HEK293T (cell line): ENCODE measurements at regions not wholly inside any gene's neighbourhood (a gene's known extent, or its start where the extent isn't known, plus 50 kb on each side); places are given as distances from the start of the nearest gene placed in this dataset.

Experiments
- CTCF ChIA-PET: fragments of 350-600 bp; formaldehyde crosslinking; extraction: SDS; loops from one replicate; lab custom pipeline; 2021; ENCODE audit warnings: antibody characterized with exemption, inconsistent platforms; lab: Yijun Ruan, JAX
- POLR2A ChIA-PET: fragments of 350-600 bp; formaldehyde crosslinking; extraction: SDS; loops from one replicate; lab custom pipeline; 2020; ENCODE audit warnings: antibody characterized with exemption, inconsistent platforms; lab: Yijun Ruan, JAX
- DNase-seq: peaks from one replicate; pipeline ENCODE4 v3.0.0; 2012; ENCODE audit warnings: mixed read lengths; ENCODE audit errors: extremely low spot score
- ARNT ChIP-seq: fragments of 450-650 bp; IDR thresholded peaks from 2 replicates; pipeline ENCODE4 v1.6.1; 2017; ENCODE audit warnings: mild to moderate bottlenecking
- BHLHE40 ChIP-seq: fragments of 450-650 bp; IDR thresholded peaks from 2 replicates; pipeline ENCODE4 v1.6.1; 2016; ENCODE audit warnings: mild to moderate bottlenecking, moderate library complexity, borderline replicate concordance
- CTBP1 ChIP-seq: fragments of 450-650 bp; IDR thresholded peaks from 2 replicates; pipeline ENCODE4 v1.6.1; 2016; ENCODE audit warnings: borderline replicate concordance
- ELF4 ChIP-seq: fragments of 450-650 bp; IDR thresholded peaks from 2 replicates; pipeline ENCODE4 v1.6.1; 2017; ENCODE audit warnings: antibody characterized with exemption
- FOXA1 ChIP-seq: fragments of 450-650 bp; IDR thresholded peaks from 2 replicates; pipeline ENCODE4 v1.6.1; 2016; ENCODE audit warnings: mild to moderate bottlenecking
- FOXK2 ChIP-seq: fragments of 450-650 bp; IDR thresholded peaks from 2 replicates; pipeline ENCODE4 v1.6.1; 2016; ENCODE audit warnings: mild to moderate bottlenecking
- FOXM1 ChIP-seq: fragments of 450-650 bp; IDR thresholded peaks from 2 replicates; pipeline ENCODE4 v1.6.1; 2017; ENCODE audit warnings: mild to moderate bottlenecking, borderline replicate concordance
- HDGF ChIP-seq: fragments of 450-650 bp; IDR thresholded peaks from 2 replicates; pipeline ENCODE4 v1.6.1; 2017; ENCODE audit warnings: antibody characterized with exemption, borderline replicate concordance
- L3MBTL2 ChIP-seq: fragments of 450-650 bp; conservative IDR thresholded peaks from 2 replicates; pipeline ENCODE4 v1.6.1; 2016; ENCODE audit warnings: mild to moderate bottlenecking
- LEF1 ChIP-seq: fragments of 450-650 bp; IDR thresholded peaks from 2 replicates; pipeline ENCODE4 v1.6.1; 2017; ENCODE audit warnings: mild to moderate bottlenecking, borderline replicate concordance
- NFRKB ChIP-seq: fragments of 450-650 bp; IDR thresholded peaks from 2 replicates; pipeline ENCODE4 v1.6.1; 2016; ENCODE audit warnings: mild to moderate bottlenecking, moderate library complexity
- PKNOX1 ChIP-seq: fragments of 450-650 bp; IDR thresholded peaks from 2 replicates; pipeline ENCODE4 v1.6.1; 2016
- SP1 ChIP-seq: fragments of 450-650 bp; IDR thresholded peaks from 2 replicates; pipeline ENCODE4 v1.6.1; 2017
- SUZ12 ChIP-seq: fragments of 450-650 bp; IDR thresholded peaks from 2 replicates; pipeline ENCODE4 v1.6.1; 2016; ENCODE audit warnings: mild to moderate bottlenecking
- TARDBP ChIP-seq: fragments of 450-650 bp; IDR thresholded peaks from 2 replicates; pipeline ENCODE4 v1.6.1; 2016
- ZNF384 ChIP-seq: fragments of 450-650 bp; IDR thresholded peaks from 2 replicates; pipeline ENCODE4 v1.6.1; 2016

GRCh38 chr1:223009406-223009805 lies 133.6 kb downstream of the TLR5 start:
- ChIA-PET CTCF (no interaction called here), POLR2A (no interaction called here)
- TF ChIP-seq ARNT, result no peak
- no peak for TF ChIP-seq LEF1
- no peak for TF ChIP-seq FOXK2
- no peak for TF ChIP-seq TARDBP
- no peak for TF ChIP-seq FOXA1
- no peak for TF ChIP-seq CTBP1
- TF ChIP-seq NFRKB, result no peak
- no peak for TF ChIP-seq FOXM1
- no peak for TF ChIP-seq HDGF
- TF ChIP-seq ZNF384, result no peak
- no peak for TF ChIP-seq PKNOX1
- TF ChIP-seq SUZ12, result no peak
- no peak for TF ChIP-seq L3MBTL2
- TF ChIP-seq SP1, result no peak
- no peak for TF ChIP-seq BHLHE40
- TF ChIP-seq ELF4, result no peak
- no peak for DNase-seq

- CTCF ChIA-PET, result interaction anchor here (0.7 kb wide), 1 partner anchor 221 kb away, joined by 3 read pairs; no protein-coding TSS in a partner anchor
- DNase-seq, result no peak
- TF ChIP-seq CTBP1 (no peak), SP1 (no peak), LEF1 (no peak), FOXK2 (no peak), HDGF (no peak), ZNF384 (no peak), BHLHE40 (no peak), FOXM1 (no peak), ARNT (no peak), SUZ12 (no peak), TARDBP (no peak), PKNOX1 (no peak), FOXA1 (no peak)
- POLR2A ChIA-PET, result no interaction called here
Observed at GRCh38 chr1:223010582-223011504, 132.2 kb downstream of the TLR5 start.

- CTCF ChIA-PET, result no interaction called here
- no peak for TF ChIP-seq NFRKB
- POLR2A ChIA-PET, result no interaction called here
- no peak for DNase-seq
Observed at GRCh38 chr1:223011505-223011856, 131.6 kb downstream of the TLR5 start.

- ChIA-PET POLR2A (no interaction called here), CTCF (no interaction called here)
- DNase-seq, result no peak
- TF ChIP-seq ARNT (no peak), HDGF (no peak)
Observed at GRCh38 chr1:223012176-223012788, 130.8 kb downstream of the TLR5 start.

GRCh38 chr1:223012938-223013337 lies 130.1 kb downstream of the TLR5 start:
- CTCF ChIA-PET, result no interaction called here
- no peak for TF ChIP-seq FOXM1
- 0 out of 2 replicates have a peak, but pooled peaks have one; percentile 8 for TF ChIP-seq PKNOX1

GRCh38 chr1:223014142-223014873 lies 128.7 kb downstream of the TLR5 start:
- ChIA-PET POLR2A (interaction anchor here (1.0 kb wide), 1 partner anchor 201 kb away, joined by 3 read pairs; no protein-coding TSS in a partner anchor), CTCF (interaction anchor here (0.6 kb wide), 1 partner anchor 38 kb away, joined by 4 read pairs; no protein-coding TSS in a partner anchor)
- TF ChIP-seq ARNT, result no peak
- TF ChIP-seq HDGF, result no peak
- TF ChIP-seq PKNOX1, result no peak
- no peak for TF ChIP-seq TARDBP
- TF ChIP-seq NFRKB, result no peak
- TF ChIP-seq ZNF384, result no peak
- no peak for TF ChIP-seq CTBP1
- no peak for TF ChIP-seq FOXM1
- no peak for TF ChIP-seq FOXA1
- TF ChIP-seq ELF4, result no peak
- TF ChIP-seq L3MBTL2, result no peak
- TF ChIP-seq LEF1, result no peak
- no peak for TF ChIP-seq SUZ12
- TF ChIP-seq SP1, result no peak
- TF ChIP-seq FOXK2, result no peak
- no peak for TF ChIP-seq BHLHE40

More at GRCh38 chr1:223012938-223013337, 130.1 kb downstream of the TLR5 start:
- no peak for DNase-seq
- POLR2A ChIA-PET, result no interaction called here

More at GRCh38 chr1:223014142-223014873, 128.7 kb downstream of the TLR5 start:
- no peak for DNase-seq
